ENCODE measurements at regions not wholly inside any gene's neighbourhood (a gene's known extent, or its start where the extent isn't known, plus 50 kb on each side); places are given as distances from the start of the nearest gene placed in this dataset.

DNA sequence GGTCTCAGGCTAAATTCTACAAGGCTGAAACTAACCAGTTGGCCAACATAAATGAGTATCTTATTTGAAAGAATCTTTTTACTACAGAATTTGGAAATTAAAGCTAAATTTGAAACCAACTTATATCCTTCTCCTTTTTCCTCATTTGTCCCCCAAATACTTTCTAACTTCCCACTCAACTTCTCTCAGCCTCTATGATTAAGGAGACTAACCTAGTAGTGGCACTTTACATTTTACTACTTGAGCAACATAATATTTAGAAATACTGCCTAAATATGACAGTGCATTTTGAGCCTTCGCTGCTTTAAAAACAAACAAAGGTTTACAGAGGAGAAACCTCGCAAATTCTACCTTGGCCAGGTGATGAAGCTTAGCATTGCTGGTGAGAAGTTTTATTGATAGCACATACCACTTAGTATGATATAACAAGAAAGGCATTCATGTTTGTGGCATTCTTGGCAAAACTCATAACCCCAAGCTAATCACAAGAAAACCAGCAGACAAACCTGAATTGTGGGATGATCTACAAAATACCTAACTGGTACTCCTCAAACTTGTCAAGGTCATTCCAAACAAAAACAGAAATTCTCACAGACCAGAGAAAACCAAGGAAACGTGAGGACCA is 432.1 kb upstream of the CFAP20DC start:
- H3K27ac ChIP-seq (ENCODE audit: low read length) = no peak overlapping the region
- H3K4me3 ChIP-seq (ENCODE audit: low read length) = no peak overlapping the region
- no peaks in the 10 kb centered on the region for H3K9me3 ChIP-seq (ENCODE audit: low read length)
- H3K79me2 ChIP-seq (replicated peaks; ENCODE audit: insufficient read depth, low read length) = no peaks in the 10 kb centered on the region
- no peaks in the 10 kb centered on the region for H3F3A ChIP-seq (ENCODE audit: insufficient read depth, low read length, poor library complexity, severe bottlenecking)
- no peaks in the 10 kb centered on the region for H3K36me3 ChIP-seq (ENCODE audit: insufficient read depth, low read length)
- TF ChIP-seq CTCF (IDR thresholded peaks at IDR 0.05; ENCODE audit: poor library complexity, severe bottlenecking) (no peak), MXI1 (conservative IDR thresholded peaks at IDR 0.05; ENCODE audit: poor library complexity, severe bottlenecking) (no peak), EP300 (conservative IDR thresholded peaks at IDR 0.05; ENCODE audit: poor library complexity, severe bottlenecking) (no peak), POLR2AphosphoS5 (IDR thresholded peaks at IDR 0.05) (no peak), REST (IDR thresholded peaks at IDR 0.05; ENCODE audit: borderline replicate concordance) (no peak), EZH2 (IDR thresholded peaks at IDR 0.05; ENCODE audit: borderline replicate concordance, insufficient read depth, low read length, poor library complexity, severe bottlenecking) (no peak), TAF1 (IDR thresholded peaks at IDR 0.05; ENCODE audit: low read depth) (no peak), SMC3 (conservative IDR thresholded peaks at IDR 0.05; ENCODE audit: poor library complexity) (no peak), RAD21 (conservative IDR thresholded peaks at IDR 0.05) (no peak)
- H3K9ac ChIP-seq (ENCODE audit: low read length) = no peak overlapping the region
- no peak overlapping the region for H3K4me2 ChIP-seq (ENCODE audit: low read length)
- H2AFZ ChIP-seq (ENCODE audit: low read depth, low read length) = no peak overlapping the region
- H4K20me1 ChIP-seq (ENCODE audit: insufficient read depth) = no peaks in the 10 kb centered on the region
- no peaks in the 10 kb centered on the region for H3K27me3 ChIP-seq (ENCODE audit: insufficient read depth, low read depth, low read length)
- H3K9me2 ChIP-seq (ENCODE audit: insufficient read depth, low read length) = no peaks in the 10 kb centered on the region

- H3K4me3 ChIP-seq (ENCODE audit: low read length) = no peak overlapping the region
Observed at GRCh38 chr3:59480486-59480995, 430.7 kb upstream of the CFAP20DC start.

More at GRCh38 chr3:59480486-59480995, 430.7 kb upstream of the CFAP20DC start:
- no peaks in the 10 kb centered on the region for H3K9me3 ChIP-seq (ENCODE audit: low read length)
- no peaks in the 10 kb centered on the region for H3K27me3 ChIP-seq (ENCODE audit: insufficient read depth, low read depth, low read length)
- H2AFZ ChIP-seq (ENCODE audit: low read depth, low read length) = no peak overlapping the region
- no peaks in the 10 kb centered on the region for H3K9me2 ChIP-seq (ENCODE audit: insufficient read depth, low read length)
- H3K79me2 ChIP-seq (replicated peaks; ENCODE audit: insufficient read depth, low read length) = no peaks in the 10 kb centered on the region
- no peak overlapping the region for H3K27ac ChIP-seq (ENCODE audit: low read length)
- no peak overlapping the region for H3K4me2 ChIP-seq (ENCODE audit: low read length)
- TF ChIP-seq EZH2 (IDR thresholded peaks at IDR 0.05; ENCODE audit: borderline replicate concordance, insufficient read depth, low read length, poor library complexity, severe bottlenecking) (no peak), REST (IDR thresholded peaks at IDR 0.05; ENCODE audit: borderline replicate concordance) (no peak), POLR2AphosphoS5 (IDR thresholded peaks at IDR 0.05) (no peak), CTCF (IDR thresholded peaks at IDR 0.05; ENCODE audit: poor library complexity, severe bottlenecking) (no peak), TAF1 (IDR thresholded peaks at IDR 0.05; ENCODE audit: low read depth) (no peak), EP300 (conservative IDR thresholded peaks at IDR 0.05; ENCODE audit: poor library complexity, severe bottlenecking) (no peak), SMC3 (conservative IDR thresholded peaks at IDR 0.05; ENCODE audit: poor library complexity) (no peak), MXI1 (conservative IDR thresholded peaks at IDR 0.05; ENCODE audit: poor library complexity, severe bottlenecking) (no peak), RAD21 (conservative IDR thresholded peaks at IDR 0.05) (no peak)
- H3F3A ChIP-seq (ENCODE audit: insufficient read depth, low read length, poor library complexity, severe bottlenecking) = no peaks in the 10 kb centered on the region
- H3K36me3 ChIP-seq (ENCODE audit: insufficient read depth, low read length) = no peaks in the 10 kb centered on the region
- no peak overlapping the region for H3K9ac ChIP-seq (ENCODE audit: low read length)
- no peaks in the 10 kb centered on the region for H4K20me1 ChIP-seq (ENCODE audit: insufficient read depth)

All from neural cell (in vitro differentiated cells).